HepG2 (cell line): ENCODE measurements at regions not wholly inside any gene's neighbourhood (a gene's known extent, or its start where the extent isn't known, plus 50 kb on each side); places are given as distances from the start of the nearest gene placed in this dataset.

ENCODE experiments used
- CAMTA2 ChIP-seq: sonication (generic); formaldehyde crosslinking; IDR thresholded peaks from 2 replicates; pipeline ENCODE4 v1.4.0; 2020; ENCODE audit warnings: mild to moderate bottlenecking, missing genetic modification reagents, borderline replicate concordance
- CEBPG ChIP-seq: IDR thresholded peaks from 2 replicates; pipeline ENCODE4 v1.6.1; 2016
- EZH2 ChIP-seq: conservative IDR thresholded peaks from 2 replicates; pipeline ENCODE4 v1.6.1; 2012; ENCODE audit warnings: mild to moderate bottlenecking, low read depth, low read length, moderate library complexity
- HDAC2 ChIP-seq: sonication (generic); formaldehyde crosslinking; IDR thresholded peaks from 2 replicates; pipeline ENCODE4 v1.4.0; 2020; ENCODE audit warnings: missing genetic modification reagents
- PRDM15 ChIP-seq: sonication (generic); formaldehyde crosslinking; IDR thresholded peaks from 2 replicates; pipeline ENCODE4 v1.4.0; 2020; ENCODE audit warnings: missing genetic modification reagents
- SIX1 ChIP-seq: sonication (generic); formaldehyde crosslinking; IDR thresholded peaks from 2 replicates; pipeline ENCODE4 v1.4.0; 2020; ENCODE audit warnings: missing genetic modification reagents, borderline replicate concordance
- SMC3 ChIP-seq: IDR thresholded peaks from 2 replicates; pipeline ENCODE4 v1.6.1; 2011; ENCODE audit warnings: low read length, improper control_type of control experiment
- SMYD3 ChIP-seq: sonication (generic); formaldehyde crosslinking; IDR thresholded peaks from 2 replicates; pipeline ENCODE4 v1.8.1; 2023; ENCODE audit warnings: mild to moderate bottlenecking, missing genetic modification reagents
- SYNCRIP ChIP-seq: fragments of 200-400 bp; formaldehyde crosslinking; IDR thresholded peaks from 2 replicates; pipeline ENCODE4 v1.6.1; 2018; ENCODE audit warnings: mild to moderate bottlenecking, low read depth, low read length; ENCODE audit not compliant: insufficient read depth
- ZNF12 ChIP-seq: sonication (generic); formaldehyde crosslinking; IDR thresholded peaks from 2 replicates; pipeline ENCODE4 v1.5.0; 2020; ENCODE audit warnings: missing genetic modification reagents
- ZNF121 ChIP-seq: sonication (generic); formaldehyde crosslinking; IDR thresholded peaks from 2 replicates; pipeline ENCODE4 v1.5.0; 2020; ENCODE audit warnings: mild to moderate bottlenecking, missing genetic modification reagents
- ZNF235 ChIP-seq: sonication (generic); formaldehyde crosslinking; IDR thresholded peaks from 2 replicates; pipeline ENCODE4 v1.8.1; 2023; ENCODE audit warnings: mild to moderate bottlenecking, missing genetic modification reagents, borderline replicate concordance
- ZNF260 ChIP-seq: sonication (generic); formaldehyde crosslinking; IDR thresholded peaks from 2 replicates; pipeline ENCODE4 v1.4.0; 2020; ENCODE audit warnings: missing genetic modification reagents, low read depth, mild to moderate bottlenecking, borderline replicate concordance
- ZNF3 ChIP-seq: IDR thresholded peaks from 2 replicates; pipeline ENCODE4 v1.7.0; 2017; ENCODE audit warnings: inconsistent platforms
- ZNF317 ChIP-seq: sonication (generic); formaldehyde crosslinking; IDR thresholded peaks from 2 replicates; pipeline ENCODE4 v1.5.0; 2020; ENCODE audit warnings: mild to moderate bottlenecking, missing genetic modification reagents
- ZNF326 ChIP-seq: sonication (generic); formaldehyde crosslinking; IDR thresholded peaks from 2 replicates; pipeline ENCODE4 v1.4.0; 2020; ENCODE audit warnings: missing genetic modification reagents, borderline replicate concordance
- ZNF570 ChIP-seq: sonication (generic); formaldehyde crosslinking; IDR thresholded peaks from 2 replicates; pipeline ENCODE4 v1.4.0; 2020; ENCODE audit warnings: mild to moderate bottlenecking, missing genetic modification reagents, borderline replicate concordance
- ZNF720 ChIP-seq: sonication (generic); formaldehyde crosslinking; IDR thresholded peaks from 2 replicates; pipeline ENCODE4 v1.4.0; 2020; ENCODE audit warnings: missing genetic modification reagents
- TF ChIP-seq, protein P1 (sequence below): sonication (generic); formaldehyde crosslinking; IDR thresholded peaks from 2 replicates; pipeline ENCODE4 v1.5.0; 2020; ENCODE audit warnings: missing genetic modification reagents
- TF ChIP-seq, protein P2 (sequence below): IDR thresholded peaks from 2 replicates; pipeline ENCODE4 v1.6.1; 2016; ENCODE audit warnings: missing genetic modification reagents, missing compliant biosample characterization
- TF ChIP-seq, protein P3 (sequence below): sonication (generic); formaldehyde crosslinking; IDR thresholded peaks from 2 replicates; pipeline ENCODE4 v1.4.0; 2020; ENCODE audit warnings: missing genetic modification reagents, borderline replicate concordance
- TF ChIP-seq, protein P4 (sequence below): sonication (generic); formaldehyde crosslinking; IDR thresholded peaks from 2 replicates; pipeline ENCODE4 v1.4.0; 2020; ENCODE audit warnings: missing genetic modification reagents

- TF ChIP-seq PRDM15 (no peak), SMYD3 (no peak), ZNF3 (CRISPR knock-in tag) (peak; percentile 97), SMC3 (peak; percentile 77), ZNF570 (CRISPR knock-in tag) (no peak), ZNF12 (CRISPR knock-in tag) (no peak), ZNF260 (CRISPR knock-in tag) (no peak), EZH2 (no peak), CEBPG (CRISPR knock-in tag) (no peak), CAMTA2 (CRISPR knock-in tag) (no peak), ZNF121 (CRISPR knock-in tag) (no peak), HDAC2 (CRISPR knock-in tag) (no peak), ZNF720 (no peak), ZNF326 (CRISPR knock-in tag) (no peak), SIX1 (CRISPR knock-in tag) (no peak), ZNF235 (CRISPR knock-in tag) (no peak), SYNCRIP (no peak), ZNF317 (no peak)
- TF ChIP-seq, protein P1, sequence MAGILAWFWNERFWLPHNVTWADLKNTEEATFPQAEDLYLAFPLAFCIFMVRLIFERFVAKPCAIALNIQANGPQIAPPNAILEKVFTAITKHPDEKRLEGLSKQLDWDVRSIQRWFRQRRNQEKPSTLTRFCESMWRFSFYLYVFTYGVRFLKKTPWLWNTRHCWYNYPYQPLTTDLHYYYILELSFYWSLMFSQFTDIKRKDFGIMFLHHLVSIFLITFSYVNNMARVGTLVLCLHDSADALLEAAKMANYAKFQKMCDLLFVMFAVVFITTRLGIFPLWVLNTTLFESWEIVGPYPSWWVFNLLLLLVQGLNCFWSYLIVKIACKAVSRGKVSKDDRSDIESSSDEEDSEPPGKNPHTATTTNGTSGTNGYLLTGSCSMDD (CRISPR knock-in tag) = no peak
- TF ChIP-seq, protein P2, sequence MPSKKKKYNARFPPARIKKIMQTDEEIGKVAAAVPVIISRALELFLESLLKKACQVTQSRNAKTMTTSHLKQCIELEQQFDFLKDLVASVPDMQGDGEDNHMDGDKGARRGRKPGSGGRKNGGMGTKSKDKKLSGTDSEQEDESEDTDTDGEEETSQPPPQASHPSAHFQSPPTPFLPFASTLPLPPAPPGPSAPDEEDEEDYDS (CRISPR knock-in tag) = no peak
- TF ChIP-seq, protein P3, sequence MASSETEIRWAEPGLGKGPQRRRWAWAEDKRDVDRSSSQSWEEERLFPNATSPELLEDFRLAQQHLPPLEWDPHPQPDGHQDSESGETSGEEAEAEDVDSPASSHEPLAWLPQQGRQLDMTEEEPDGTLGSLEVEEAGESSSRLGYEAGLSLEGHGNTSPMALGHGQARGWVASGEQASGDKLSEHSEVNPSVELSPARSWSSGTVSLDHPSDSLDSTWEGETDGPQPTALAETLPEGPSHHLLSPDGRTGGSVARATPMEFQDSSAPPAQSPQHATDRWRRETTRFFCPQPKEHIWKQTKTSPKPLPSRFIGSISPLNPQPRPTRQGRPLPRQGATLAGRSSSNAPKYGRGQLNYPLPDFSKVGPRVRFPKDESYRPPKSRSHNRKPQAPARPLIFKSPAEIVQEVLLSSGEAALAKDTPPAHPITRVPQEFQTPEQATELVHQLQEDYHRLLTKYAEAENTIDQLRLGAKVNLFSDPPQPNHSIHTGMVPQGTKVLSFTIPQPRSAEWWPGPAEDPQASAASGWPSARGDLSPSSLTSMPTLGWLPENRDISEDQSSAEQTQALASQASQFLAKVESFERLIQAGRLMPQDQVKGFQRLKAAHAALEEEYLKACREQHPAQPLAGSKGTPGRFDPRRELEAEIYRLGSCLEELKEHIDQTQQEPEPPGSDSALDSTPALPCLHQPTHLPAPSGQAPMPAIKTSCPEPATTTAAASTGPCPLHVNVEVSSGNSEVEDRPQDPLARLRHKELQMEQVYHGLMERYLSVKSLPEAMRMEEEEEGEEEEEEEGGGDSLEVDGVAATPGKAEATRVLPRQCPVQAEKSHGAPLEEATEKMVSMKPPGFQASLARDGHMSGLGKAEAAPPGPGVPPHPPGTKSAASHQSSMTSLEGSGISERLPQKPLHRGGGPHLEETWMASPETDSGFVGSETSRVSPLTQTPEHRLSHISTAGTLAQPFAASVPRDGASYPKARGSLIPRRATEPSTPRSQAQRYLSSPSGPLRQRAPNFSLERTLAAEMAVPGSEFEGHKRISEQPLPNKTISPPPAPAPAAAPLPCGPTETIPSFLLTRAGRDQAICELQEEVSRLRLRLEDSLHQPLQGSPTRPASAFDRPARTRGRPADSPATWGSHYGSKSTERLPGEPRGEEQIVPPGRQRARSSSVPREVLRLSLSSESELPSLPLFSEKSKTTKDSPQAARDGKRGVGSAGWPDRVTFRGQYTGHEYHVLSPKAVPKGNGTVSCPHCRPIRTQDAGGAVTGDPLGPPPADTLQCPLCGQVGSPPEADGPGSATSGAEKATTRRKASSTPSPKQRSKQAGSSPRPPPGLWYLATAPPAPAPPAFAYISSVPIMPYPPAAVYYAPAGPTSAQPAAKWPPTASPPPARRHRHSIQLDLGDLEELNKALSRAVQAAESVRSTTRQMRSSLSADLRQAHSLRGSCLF (CRISPR knock-in tag) = no peak
- TF ChIP-seq, protein P4, sequence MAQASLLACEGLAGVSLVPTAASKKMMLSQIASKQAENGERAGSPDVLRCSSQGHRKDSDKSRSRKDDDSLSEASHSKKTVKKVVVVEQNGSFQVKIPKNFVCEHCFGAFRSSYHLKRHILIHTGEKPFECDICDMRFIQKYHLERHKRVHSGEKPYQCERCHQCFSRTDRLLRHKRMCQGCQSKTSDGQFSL (CRISPR knock-in tag) = no peak
Observed at GRCh38 chr2:162890690-162891311, 52.2 kb upstream of the KCNH7 start (continued).
